ENCODE measurements at regions not wholly inside any gene's neighbourhood (a gene's known extent, or its start where the extent isn't known, plus 50 kb on each side); places are given as distances from the start of the nearest gene placed in this dataset.
A peak's percentile ranks its signal among the peaks of the same experiment; 100 is the strongest.

DNA sequence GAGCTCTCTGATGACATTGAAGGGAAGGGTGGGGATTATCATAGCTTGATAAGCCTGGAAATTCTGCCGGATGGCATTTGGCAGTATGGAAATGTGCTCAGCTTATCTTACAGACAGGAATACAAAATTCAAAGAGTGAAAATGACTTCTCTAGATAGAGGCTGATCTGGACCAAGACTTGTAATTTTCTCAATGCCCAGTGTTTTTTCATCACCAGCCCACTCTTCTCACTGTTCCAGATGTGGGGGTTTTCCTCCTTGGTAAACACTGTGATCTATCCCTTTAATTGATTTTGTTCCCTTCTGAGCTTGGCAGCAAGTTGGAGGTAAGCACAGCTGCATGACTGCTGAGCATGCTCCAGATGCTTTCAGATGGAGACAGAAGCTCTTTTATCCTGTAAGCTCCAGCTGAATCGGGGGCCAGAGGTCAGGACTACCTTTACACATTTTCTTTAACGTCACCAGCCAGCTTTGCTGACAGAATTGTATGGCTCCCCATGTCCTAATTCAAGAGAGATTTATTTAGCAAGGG, 287.4 kb upstream of the TCF4 start:
- H2AK5ac ChIP-seq (ENCODE audit: low read depth, low read length) = no peak overlapping the region
- H2BK20ac ChIP-seq (ENCODE audit: low read depth, low read length) = no peak overlapping the region
- H2BK5ac ChIP-seq (ENCODE audit: low read depth, low read length, poor library complexity, severe bottlenecking) = no peak overlapping the region
- H3K14ac ChIP-seq (replicated peaks; ENCODE audit: low read depth, low read length) = 0 out of 2 replicates have a peak overlapping the region, but pooled peaks have one; percentile 1
- no TSS peak for BruUV-seq (replicated peaks)
- H4K5ac ChIP-seq (ENCODE audit: low read depth, low read length) = no peak overlapping the region
- H2AFZ ChIP-seq (replicated peaks; ENCODE audit: low read length, poor library complexity) = no peak overlapping the region
- no peak overlapping the region for H3K23ac ChIP-seq (ENCODE audit: low read depth, low read length)
- H2BK15ac ChIP-seq (ENCODE audit: low read depth, low read length) = 0 out of 3 replicates have a peak overlapping the region, but pooled peaks have one; percentile 33
- H3K4me2 ChIP-seq (ENCODE audit: low read depth, low read length) = no peak overlapping the region
- H2AK9ac ChIP-seq (replicated peaks; ENCODE audit: low read depth, low read length, poor library complexity) = no peak overlapping the region
- no peaks in the 10 kb centered on the region for H3K9me3 ChIP-seq (ENCODE audit: control insufficient read depth, insufficient read depth, low read length)
- H3K4me3 ChIP-seq (ENCODE audit: insufficient read depth, low read depth, low read length) = no peak overlapping the region
- no peak overlapping the region for H4K8ac ChIP-seq (ENCODE audit: low read depth in 2 of 2, low read length in 2 of 2)
- H2BK120ac ChIP-seq (ENCODE audit: low read depth, low read length) = no peak overlapping the region
- no peaks in the 10 kb centered on the region for H3K79me1 ChIP-seq (ENCODE audit: low read depth in 1 of 2, low read length in 2 of 2)
- H3K9me1 ChIP-seq (ENCODE audit: insufficient read depth, low read length) = 0 out of 2 replicates have a peak, but pooled peaks cover 3% of the 10 kb centered on the region
- H3K36me3 ChIP-seq (ENCODE audit: control insufficient read depth, insufficient read depth, low read length) = no peaks in the 10 kb centered on the region
- dilution Hi-C loops (cut with HindIII; ENCODE audit: low sequenced_read_pairs, unreplicated experiment) (no loop called here), intact Hi-C loops (cut with micrococcal nuclease) (no loop called here), in situ Hi-C loops (cut with MboI; ENCODE audit: low sequenced_read_pairs) (no loop called here)
- POLR2A ChIA-PET (ENCODE audit: unreplicated experiment) = interaction anchor here (0.6 kb wide), 1 partner anchor 266 kb away, joined by 4 read pairs; no protein-coding TSS in a partner anchor
- TF ChIP-seq RAD21 (IDR thresholded peaks at IDR 0.05; ENCODE audit: low read length) = no peak
- TF ChIP-seq CHD1 (IDR thresholded peaks at IDR 0.05; ENCODE audit: low read depth, low read length) = no peak
- TF ChIP-seq, protein P1, sequence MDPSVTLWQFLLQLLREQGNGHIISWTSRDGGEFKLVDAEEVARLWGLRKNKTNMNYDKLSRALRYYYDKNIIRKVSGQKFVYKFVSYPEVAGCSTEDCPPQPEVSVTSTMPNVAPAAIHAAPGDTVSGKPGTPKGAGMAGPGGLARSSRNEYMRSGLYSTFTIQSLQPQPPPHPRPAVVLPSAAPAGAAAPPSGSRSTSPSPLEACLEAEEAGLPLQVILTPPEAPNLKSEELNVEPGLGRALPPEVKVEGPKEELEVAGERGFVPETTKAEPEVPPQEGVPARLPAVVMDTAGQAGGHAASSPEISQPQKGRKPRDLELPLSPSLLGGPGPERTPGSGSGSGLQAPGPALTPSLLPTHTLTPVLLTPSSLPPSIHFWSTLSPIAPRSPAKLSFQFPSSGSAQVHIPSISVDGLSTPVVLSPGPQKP (IDR thresholded peaks at IDR 0.05; ENCODE audit: borderline replicate concordance, low read depth, low read length) = no peak
- TF ChIP-seq MAZ (IDR thresholded peaks at IDR 0.05; ENCODE audit: borderline replicate concordance, low read depth, low read length) = no peak
- TF ChIP-seq MAFK (IDR thresholded peaks at IDR 0.05; ENCODE audit: low read depth, low read length) = no peak
- TF ChIP-seq, protein P2, sequence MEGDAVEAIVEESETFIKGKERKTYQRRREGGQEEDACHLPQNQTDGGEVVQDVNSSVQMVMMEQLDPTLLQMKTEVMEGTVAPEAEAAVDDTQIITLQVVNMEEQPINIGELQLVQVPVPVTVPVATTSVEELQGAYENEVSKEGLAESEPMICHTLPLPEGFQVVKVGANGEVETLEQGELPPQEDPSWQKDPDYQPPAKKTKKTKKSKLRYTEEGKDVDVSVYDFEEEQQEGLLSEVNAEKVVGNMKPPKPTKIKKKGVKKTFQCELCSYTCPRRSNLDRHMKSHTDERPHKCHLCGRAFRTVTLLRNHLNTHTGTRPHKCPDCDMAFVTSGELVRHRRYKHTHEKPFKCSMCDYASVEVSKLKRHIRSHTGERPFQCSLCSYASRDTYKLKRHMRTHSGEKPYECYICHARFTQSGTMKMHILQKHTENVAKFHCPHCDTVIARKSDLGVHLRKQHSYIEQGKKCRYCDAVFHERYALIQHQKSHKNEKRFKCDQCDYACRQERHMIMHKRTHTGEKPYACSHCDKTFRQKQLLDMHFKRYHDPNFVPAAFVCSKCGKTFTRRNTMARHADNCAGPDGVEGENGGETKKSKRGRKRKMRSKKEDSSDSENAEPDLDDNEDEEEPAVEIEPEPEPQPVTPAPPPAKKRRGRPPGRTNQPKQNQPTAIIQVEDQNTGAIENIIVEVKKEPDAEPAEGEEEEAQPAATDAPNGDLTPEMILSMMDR (conservative IDR thresholded peaks at IDR 0.05; ENCODE audit: low read depth, low read length) = no peak
- TF ChIP-seq NFE2L2 (IDR thresholded peaks at IDR 0.05; ENCODE audit: low read depth, low read length) = no peak
- no peak for TF ChIP-seq SMC3 (IDR thresholded peaks at IDR 0.05; ENCODE audit: low read depth, low read length)
- TF ChIP-seq CEBPB (IDR thresholded peaks at IDR 0.05; ENCODE audit: low read depth, low read length) = no peak
- no peak for TF ChIP-seq BHLHE40 (IDR thresholded peaks at IDR 0.05; ENCODE audit: low read depth, low read length)
- no peak for TF ChIP-seq MXI1 (IDR thresholded peaks at IDR 0.05; ENCODE audit: borderline replicate concordance, low read depth, low read length)
- no peak for TF ChIP-seq RCOR1 (IDR thresholded peaks at IDR 0.05; ENCODE audit: insufficient replicate concordance, low read length)
- no peak for TF ChIP-seq FOS (IDR thresholded peaks at IDR 0.05; ENCODE audit: low read depth, low read length)
- no peak for TF ChIP-seq POLR2A (IDR thresholded peaks at IDR 0.05; ENCODE audit: low read depth, low read length)
- no peak for DNase-seq
- H4K20me1 ChIP-seq (ENCODE audit: insufficient read depth, low read length) = no peaks in the 10 kb centered on the region
- H3K4ac ChIP-seq (ENCODE audit: low read depth, low read length) = no peak overlapping the region
- WGBS, 2 experiments (ENCODE audit: extremely low coverage in 2 of 2, insufficient read length in 1 of 2) = no CpG with 5 or more reads among the region's 3 CpGs
- H3K18ac ChIP-seq (ENCODE audit: low read depth, low read length) = no peak overlapping the region
- H3K9ac ChIP-seq (ENCODE audit: low read depth, low read length) = no peak overlapping the region
- no peak overlapping the region for H4K91ac ChIP-seq (ENCODE audit: insufficient read depth, low read depth, low read length)
- no peak overlapping the region for H3K56ac ChIP-seq (ENCODE audit: extremely low read depth, insufficient read depth, low read length)
- no peak overlapping the region for H3K27ac ChIP-seq (ENCODE audit: insufficient read depth, low read length)
- CTCF ChIA-PET = interaction anchor here (0.8 kb wide), 1 partner anchor 9 kb away, joined by 3 read pairs; no protein-coding TSS in a partner anchor
- no peaks in the 10 kb centered on the region for H3K27me3 ChIP-seq (ENCODE audit: control insufficient read depth, insufficient read depth, low read length)
- H3K4me1 ChIP-seq (ENCODE audit: control insufficient read depth, insufficient read depth, low read length) = peaks cover 2% of the 10 kb centered on the region; the same call in 1 of the 2 replicates
- ATAC-seq (ENCODE audit: low read depth) = no peak

Data from IMR-90 (cell line).